Transverse colon (tissue), 4 donors: ENCODE measurements at regions not wholly inside any gene's neighbourhood (a gene's known extent, or its start where the extent isn't known, plus 50 kb on each side); places are given as distances from the start of the nearest gene placed in this dataset.

Experiments used
- DNase-seq: peaks from one replicate; pipeline ENCODE4 v3.0.0-alpha.2; 2019
- H3K27ac ChIP-seq, 4 donors: fragments of 200-600 bp; sonication (generic); 2 replicates each; pipeline ENCODE4 v1.5.1; 2016 to 2018; ENCODE audit warnings: inconsistent platforms in 4 of 4
- H3K27me3 ChIP-seq: fragments of 200-600 bp; sonication (generic); 2 replicates; pipeline ENCODE4 v1.5.1; 2017; ENCODE audit warnings: inconsistent platforms
- H3K36me3 ChIP-seq, 4 donors: fragments of 200-600 bp; sonication (generic); 2 replicates each; pipeline ENCODE4 v1.5.1; 2017 to 2019; ENCODE audit warnings: inconsistent platforms in 4 of 4
- H3K4me1 ChIP-seq, 4 donors: fragments of 200-600 bp; sonication (generic); 2 replicates each; pipeline ENCODE4 v1.5.1; 2017 to 2020; ENCODE audit warnings: inconsistent platforms in 4 of 4
- H3K4me3 ChIP-seq, 4 donors: fragments of 200-600 bp; sonication (generic); 1 replicate in 1 of 4; 2 replicates in 3 of 4; pipeline versions ENCODE4 v1.5.1 to v1.6.1; 2017 to 2019; ENCODE audit warnings: inconsistent platforms in 4 of 4
- H3K9me3 ChIP-seq, 2 donors: fragments of 200-600 bp; sonication (generic); 2 replicates each; pipeline ENCODE4 v1.5.1; 2017 to 2019; ENCODE audit warnings: inconsistent platforms in 2 of 2
- CTCF ChIP-seq, 5 experiments: fragments of 200-600 bp in 3 of 5; fragments of 450-650 bp in 2 of 5; sonication (generic) in 3 of 5; IDR thresholded peaks; 1 replicate in 2 of 5; 2 replicates in 3 of 5; pipeline ENCODE4 v1.5.1; 2016 to 2017; ENCODE audit warnings: antibody characterized with exemption in 5 of 5, inconsistent platforms in 3 of 5, mild to moderate bottlenecking in 2 of 5, moderate library complexity in 1 of 5
- EP300 ChIP-seq: sonication (generic); formaldehyde crosslinking; IDR thresholded peaks from one replicate; pipeline ENCODE4 v1.6.1; 2017; ENCODE audit warnings: antibody characterized with exemption, low read depth
- POLR2A ChIP-seq: fragments of 450-650 bp; IDR thresholded peaks from one replicate; pipeline ENCODE4 v1.6.1; 2016; ENCODE audit warnings: antibody characterized with exemption, mild to moderate bottlenecking, moderate library complexity
- POLR2AphosphoS5 ChIP-seq, 3 donors: sonication (generic); formaldehyde crosslinking; IDR thresholded peaks; one replicate each; pipeline ENCODE4 v1.6.1; 2016; ENCODE audit warnings: antibody characterized with exemption in 3 of 3
- WGBS, 2 donors: methylation state at CpG; one replicate each; pipeline ENCODE4 v1.1.5; 2018; ENCODE audit warnings: low coverage in 1 of 2; 5-methylcytosine and 5-hydroxymethylcytosine counted together
- in situ Hi-C, 4 donors: fragments of 200-750 bp; cut with MboI; loops; one replicate each; pipeline versions ENCODE4 v1.15.0 to v1.15.1; 2017; ENCODE audit warnings: low sequenced_read_pairs in 3 of 4, low pct_ligation_motif_present in 1 of 4, low pct_unique_long_range_greater_than_20kb in 1 of 4
- intact Hi-C: fragments of 100-400 bp; cut with DNase I; formaldehyde crosslinking; loops from one replicate; pipeline ENCODE4 v1.15.1; 2023; ENCODE audit warnings: low total_unique reads

DNA sequence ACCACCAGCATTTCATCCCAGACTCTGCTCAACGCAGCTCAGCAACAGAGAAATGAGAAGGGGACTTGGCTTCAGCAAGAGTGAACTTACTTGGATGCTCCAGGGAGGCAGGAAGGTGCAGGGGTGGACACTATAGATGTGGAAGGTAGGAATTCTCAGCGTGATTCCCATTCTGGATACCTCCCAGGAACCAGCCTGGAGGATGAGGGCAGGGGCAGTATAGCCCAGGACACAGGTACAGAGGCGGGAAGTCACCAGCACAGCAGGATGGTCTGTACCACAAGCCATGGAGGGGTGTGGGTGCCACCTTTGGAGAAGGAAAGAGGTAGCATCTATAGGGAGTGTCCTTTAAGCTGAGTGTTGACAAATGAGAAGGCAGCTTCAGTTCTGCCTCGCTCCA is 1275.2 kb downstream of the TBC1D22A start:
- Histone ChIP-seq H3K36me3 (no peaks in the 10 kb centered on the region), H3K4me3 (no peak overlapping the region), H3K27ac (no peak overlapping the region), H3K9me3 (no peaks in the 10 kb centered on the region), H3K4me1 (no peaks in the 10 kb centered on the region), H3K27me3 (peaks cover 25% of the 10 kb centered on the region)
- intact Hi-C loops = no loop called here
- TF ChIP-seq CTCF (IDR thresholded peaks at IDR 0.05) (no peak), POLR2A (no peak), EP300 (no peak), POLR2AphosphoS5 (IDR thresholded peaks at IDR 0.05) (no peak)
- WGBS, 2 donors = 75% methylated on average over 4 of the region's 4 CpGs; no CpG with 5 or more reads in 1 of the 2 donors
- in situ Hi-C loops = no loop called here
- no peak for DNase-seq

- intact Hi-C loops (no loop called here), in situ Hi-C loops (no loop called here)
- Histone ChIP-seq H3K27me3 (peaks cover 25% of the 10 kb centered on the region), H3K9me3 (no peaks in the 10 kb centered on the region), H3K36me3 (no peaks in the 10 kb centered on the region), H3K4me1 (no peaks in the 10 kb centered on the region), H3K4me3 (no peak overlapping the region), H3K27ac (no peak overlapping the region)
- no peak for DNase-seq
- 76 to 87% methylated on average over 3 to 12 of the region's 12 CpGs for WGBS, 2 donors
- no peak for TF ChIP-seq POLR2A
- no peak for TF ChIP-seq CTCF (IDR thresholded peaks at IDR 0.05)
- no peak for TF ChIP-seq POLR2AphosphoS5 (IDR thresholded peaks at IDR 0.05)
- no peak for TF ChIP-seq EP300
These were observed 1273.4 kb downstream of the TBC1D22A start for GRCh38 chr22:48035897-48036296.

DNA sequence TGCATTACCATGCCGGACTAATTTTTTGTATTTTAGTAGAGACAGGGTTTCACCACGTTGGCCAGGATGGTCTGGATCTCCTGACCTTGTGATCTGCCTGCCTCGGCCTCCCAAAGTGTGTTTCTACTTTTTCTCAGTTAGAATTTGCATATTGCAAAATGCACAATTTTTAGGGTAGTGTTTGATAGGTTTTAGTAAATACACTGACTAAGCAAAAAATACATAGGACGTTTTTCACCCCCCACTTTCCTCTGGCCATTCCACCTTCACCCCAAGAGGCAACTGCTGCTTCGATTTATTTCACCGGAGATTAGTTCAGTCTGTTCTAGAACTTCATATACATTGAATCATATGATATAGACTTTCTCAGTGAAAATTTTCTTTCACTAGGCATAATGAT is 1269.1 kb downstream of the TBC1D22A start:
- no peaks in the 10 kb centered on the region for H3K4me1 ChIP-seq
- no peak overlapping the region for H3K4me3 ChIP-seq
- in situ Hi-C loops = no loop called here
- peaks cover 17% of the 10 kb centered on the region for H3K27me3 ChIP-seq
- no peak for DNase-seq
- no peaks in the 10 kb centered on the region for H3K9me3 ChIP-seq
- no peak overlapping the region for H3K27ac ChIP-seq
- H3K36me3 ChIP-seq = no peaks in the 10 kb centered on the region
- TF ChIP-seq POLR2A = no peak
- no peak for TF ChIP-seq CTCF (IDR thresholded peaks at IDR 0.05)
- no peak for TF ChIP-seq POLR2AphosphoS5 (IDR thresholded peaks at IDR 0.05)
- no peak for TF ChIP-seq EP300
- intact Hi-C loops = no loop called here
- 64 to 100% methylated on average over 2 to 6 of the region's 6 CpGs for WGBS, 2 donors

GRCh38 chr22:48025096-48025495 is 1262.6 kb downstream of the TBC1D22A start:
- no peaks in the 10 kb centered on the region for H3K36me3 ChIP-seq
- H3K27ac ChIP-seq = no peak overlapping the region
- TF ChIP-seq EP300 (no peak), CTCF (IDR thresholded peaks at IDR 0.05) (no peak), POLR2A (no peak), POLR2AphosphoS5 (IDR thresholded peaks at IDR 0.05) (no peak)
- no peaks in the 10 kb centered on the region for H3K27me3 ChIP-seq
- WGBS, 2 donors = 84 to 88% methylated on average over 2 of the region's 2 CpGs
- no peak overlapping the region for H3K4me3 ChIP-seq
- H3K9me3 ChIP-seq = peaks cover 0 to 3% of the 10 kb centered on the region in 2 donors
- intact Hi-C loops (no loop called here), in situ Hi-C loops (no loop called here)
- no peaks in the 10 kb centered on the region for H3K4me1 ChIP-seq
- no peak for DNase-seq
